ENCODE measurements at regions not wholly inside any gene's neighbourhood (a gene's known extent, or its start where the extent isn't known, plus 50 kb on each side); places are given as distances from the start of the nearest gene placed in this dataset.
"Not testable (repeated sequence)": the region's sequence is repeated elsewhere in the genome, so short reads cannot be mapped to it uniquely, and the experiment has no call there.

DNA sequence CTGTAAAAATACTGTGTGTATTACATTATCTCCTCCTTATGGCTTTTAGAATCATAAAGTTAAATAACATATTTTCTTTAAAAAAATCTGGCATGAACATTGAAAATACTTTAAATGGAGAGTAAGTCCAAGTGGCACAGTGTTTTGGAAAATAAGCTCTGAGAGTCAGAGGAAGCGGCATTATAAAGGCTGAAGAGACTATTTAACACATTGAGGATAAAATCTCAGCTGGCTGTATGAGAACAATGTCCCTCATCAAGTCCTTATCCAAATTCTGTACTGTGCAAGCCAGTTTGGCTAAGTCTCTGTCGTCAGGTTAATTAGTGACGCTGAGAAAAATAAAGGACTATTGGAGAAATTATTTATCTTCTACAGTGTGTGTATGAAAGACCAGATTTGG, 245.5 kb downstream of the MFSD1 start:
- DNase-seq = no peak

DNA sequence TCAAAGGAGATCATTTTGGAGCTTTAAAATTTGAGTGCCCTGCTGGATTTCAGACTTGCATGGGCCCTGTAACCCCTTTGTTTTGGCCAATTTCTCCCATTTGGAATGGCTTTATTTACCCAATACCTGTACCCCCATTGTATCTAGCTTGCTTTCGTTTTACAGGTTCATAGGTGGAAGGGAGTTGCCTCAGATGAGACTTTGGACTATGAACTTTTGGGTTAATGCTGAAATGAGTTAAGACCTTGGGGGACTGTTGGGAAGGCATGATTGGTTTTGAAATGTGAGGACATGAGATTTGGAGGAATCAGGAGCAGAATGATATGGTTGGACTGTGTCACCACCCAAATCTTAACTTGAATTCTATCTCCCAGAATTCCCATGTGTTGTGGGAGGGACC, 250.6 kb downstream of the MFSD1 start:
- not testable (repeated sequence) for DNase-seq

GRCh38 chr3:159057621-159058020, 255.8 kb downstream of the MFSD1 start:
- DNase-seq = no peak

GRCh38 chr3:159058859-159059258, 257.0 kb downstream of the MFSD1 start:
- no peak for DNase-seq

DNA sequence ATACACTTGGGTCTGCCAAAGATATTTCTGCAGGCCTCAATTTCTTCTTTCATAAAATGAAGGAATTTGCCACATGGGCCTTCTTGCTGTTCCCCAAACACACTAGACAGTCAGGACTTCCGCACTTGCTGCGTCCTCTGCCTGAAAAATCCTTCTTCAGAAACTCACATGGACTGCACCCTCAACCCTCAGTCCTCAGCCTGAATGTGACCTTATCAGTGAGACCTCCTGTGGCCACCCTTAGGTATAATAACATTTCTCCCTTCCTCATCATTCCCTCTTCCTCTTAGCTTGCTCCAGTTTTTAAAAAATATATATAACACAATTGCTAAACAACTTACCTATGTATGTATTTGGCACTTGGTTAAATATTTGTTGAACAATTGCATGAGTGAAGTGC, 257.5 kb downstream of the MFSD1 start:
- no peak for DNase-seq

GRCh38 chr3:159062734-159063410, 261.0 kb downstream of the MFSD1 start:
- no peak for DNase-seq

DNA sequence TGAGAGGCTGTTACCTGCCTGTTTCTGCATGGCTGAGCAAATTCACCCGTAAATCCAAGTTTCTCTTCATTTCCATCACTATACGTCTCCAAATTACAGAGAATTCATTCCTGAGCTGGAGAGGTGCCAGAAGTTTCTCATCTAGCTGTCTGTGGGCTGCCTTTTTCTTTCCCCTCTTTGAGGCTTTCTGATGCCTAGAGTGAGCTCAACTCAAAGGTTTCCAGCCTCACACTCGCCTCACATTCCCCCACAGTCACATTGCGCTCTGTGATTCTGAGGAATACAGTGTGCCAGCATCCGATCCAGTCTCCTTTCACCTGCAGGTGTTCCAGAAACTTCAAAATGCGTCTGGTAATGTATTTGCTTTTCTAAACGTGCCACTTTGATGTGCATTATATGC, 267.2 kb downstream of the MFSD1 start, which contains the start of gene IQCJ:
Gene IQCJ, plus strand, starts transcription at position 229 of the 400 bp plus-strand sequence.
- DNase-seq = no peak

GRCh38 chr3:159069866-159070425, 268.1 kb downstream of the MFSD1 start:
- DNase-seq = no peak

GRCh38 chr3:159074756-159075701, 273.2 kb downstream of the MFSD1 start:
- no peak for DNase-seq

- peak; percentile 87 for DNase-seq
These were observed 276.0 kb downstream of the MFSD1 start for GRCh38 chr3:159077860-159078259.

DNA sequence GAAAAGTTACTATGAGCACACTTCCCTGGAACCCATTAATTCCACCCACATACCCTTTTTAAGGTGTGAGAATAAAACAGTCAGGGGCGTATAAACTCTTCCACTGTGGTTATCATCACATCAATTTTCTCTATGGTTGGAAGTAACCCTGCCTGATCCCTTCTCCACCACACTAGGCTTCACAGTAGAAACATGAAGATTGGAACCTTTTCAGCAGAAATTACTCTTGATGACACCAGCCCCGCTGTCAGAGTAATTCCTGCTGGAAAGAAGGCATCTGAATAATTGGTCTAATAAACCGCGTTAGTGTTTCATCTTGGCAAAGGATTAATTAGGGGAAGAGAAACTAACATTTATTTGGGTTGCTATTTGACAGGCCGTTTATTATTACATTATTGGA, 278.4 kb downstream of the MFSD1 start:
- no peak for DNase-seq

DNA sequence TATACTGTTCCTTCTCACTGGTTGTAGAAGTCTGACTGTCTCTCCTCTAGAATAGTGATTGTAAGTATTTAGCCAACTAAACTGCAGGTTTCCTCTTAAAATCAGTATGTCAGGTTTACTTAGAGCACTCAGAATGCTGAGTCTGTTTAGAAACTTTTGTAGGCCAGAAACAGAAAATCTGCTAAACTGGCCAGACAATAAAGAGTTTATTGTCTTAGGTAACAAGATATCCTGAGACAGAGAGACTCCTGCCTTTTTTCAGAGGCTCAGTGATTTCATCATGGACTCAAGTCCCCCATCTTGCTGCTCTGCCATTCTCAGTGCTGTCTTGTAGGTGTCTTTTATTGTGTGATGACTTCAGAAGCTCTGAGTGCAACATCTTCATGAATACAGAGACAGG, 279.0 kb downstream of the MFSD1 start:
- DNase-seq = no peak

DNA sequence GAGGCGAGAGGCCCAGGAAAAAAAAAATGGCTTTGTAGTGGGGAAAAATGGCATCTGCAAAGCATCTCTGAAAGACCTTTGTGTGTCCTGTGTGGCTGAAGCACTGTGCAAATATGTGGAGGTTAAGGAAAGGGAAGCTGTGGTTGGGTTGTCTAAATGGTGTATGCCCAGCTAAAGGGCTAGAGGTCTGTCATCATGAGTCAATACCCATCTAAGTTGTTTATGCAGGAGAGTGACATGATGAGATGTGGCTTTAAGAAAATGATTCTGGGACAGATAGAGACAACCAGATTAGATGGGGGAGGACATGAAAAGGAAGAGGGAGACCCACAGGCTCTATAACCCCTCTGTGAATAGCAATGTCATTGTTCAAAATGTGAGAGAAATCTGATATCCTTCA, 280.7 kb downstream of the MFSD1 start:
- DNase-seq = peak; percentile 77

GRCh38 chr3:159091936-159092335, 290.1 kb downstream of the MFSD1 start:
- DNase-seq = no peak

GRCh38 chr3:159102001-159102400, 300.1 kb downstream of the MFSD1 start:
- DNase-seq = no peak

DNA sequence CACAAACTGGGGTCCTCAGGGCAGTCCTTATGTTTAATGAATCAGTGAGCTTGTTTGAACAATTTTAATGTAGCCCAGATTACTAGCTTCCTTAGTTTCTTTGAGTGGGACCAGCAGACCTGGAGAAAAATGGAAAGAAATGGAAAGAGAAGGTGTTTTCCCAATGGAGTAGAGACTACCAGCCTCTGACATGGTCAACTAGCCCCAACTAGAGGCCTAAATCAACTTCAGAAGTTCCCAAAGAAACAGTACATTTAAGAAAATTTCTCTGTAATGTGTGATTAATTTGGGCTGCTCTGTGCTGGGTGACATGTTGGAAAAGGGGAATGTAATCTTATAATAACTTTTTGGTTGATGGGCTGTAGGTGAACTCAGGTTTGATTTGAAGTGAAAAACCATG, 310.9 kb downstream of the MFSD1 start:
- DNase-seq = no peak

GRCh38 chr3:159113221-159113875, 311.5 kb downstream of the MFSD1 start:
- DNase-seq = no peak

- no peak for DNase-seq
These were observed 312.7 kb downstream of the MFSD1 start for GRCh38 chr3:159114582-159114981.

DNA sequence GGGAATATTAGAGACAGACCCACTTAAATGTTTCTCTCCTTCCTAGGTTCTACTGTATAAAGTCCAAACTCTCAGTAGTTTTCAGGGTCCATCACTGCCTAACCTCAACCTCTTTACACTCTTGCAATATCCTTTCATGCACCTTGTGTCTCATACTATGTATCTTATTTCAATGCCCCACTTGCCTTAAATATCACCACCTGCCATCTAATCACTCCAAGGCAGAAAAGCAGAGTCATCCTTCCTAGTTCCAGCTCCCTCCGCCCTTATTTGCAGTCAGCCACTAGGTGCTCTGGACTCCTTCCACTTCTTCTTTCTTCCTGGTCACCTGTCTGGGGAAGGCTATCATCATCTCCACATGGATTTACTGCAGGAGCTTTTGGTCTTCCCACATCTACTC, 322.0 kb downstream of the MFSD1 start:
- DNase-seq = no peak

DNA sequence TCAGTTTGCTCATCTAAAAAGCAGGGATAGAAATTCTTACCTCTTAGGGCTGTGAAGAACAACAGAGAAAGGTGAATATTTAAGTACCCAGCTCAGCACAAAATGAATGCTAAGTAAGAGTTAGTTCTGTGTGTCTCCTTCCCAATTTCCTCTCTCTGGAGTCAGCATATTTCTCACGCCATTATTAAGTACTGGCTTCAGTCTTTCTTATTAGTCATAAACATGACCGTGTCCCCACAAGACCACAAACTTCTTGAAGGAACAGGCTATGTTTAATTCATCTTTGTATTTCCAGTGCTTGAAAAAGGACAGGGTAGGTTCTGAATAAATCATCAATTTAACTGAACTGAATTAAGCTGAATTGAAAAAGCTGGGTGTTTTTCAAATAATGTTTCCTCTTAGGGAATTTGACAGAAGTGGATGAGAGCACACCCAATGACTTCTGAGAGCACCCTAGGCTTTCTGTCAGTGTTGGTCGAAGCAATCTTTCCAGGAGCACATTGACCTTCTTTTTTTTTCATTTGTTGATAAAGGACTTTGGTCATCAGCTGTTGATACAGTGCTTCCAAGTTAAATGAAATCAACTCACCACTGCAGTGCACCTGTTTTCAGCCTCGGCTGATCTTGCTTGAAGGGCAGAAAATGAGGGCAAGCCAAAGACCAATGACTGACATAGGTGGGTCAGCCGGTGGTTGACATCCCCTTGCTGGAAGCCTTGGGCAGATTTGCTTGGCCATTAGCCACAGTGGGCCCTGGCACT, 324.6 kb downstream of the MFSD1 start:
- DNase-seq = peak; percentile 39

DNA sequence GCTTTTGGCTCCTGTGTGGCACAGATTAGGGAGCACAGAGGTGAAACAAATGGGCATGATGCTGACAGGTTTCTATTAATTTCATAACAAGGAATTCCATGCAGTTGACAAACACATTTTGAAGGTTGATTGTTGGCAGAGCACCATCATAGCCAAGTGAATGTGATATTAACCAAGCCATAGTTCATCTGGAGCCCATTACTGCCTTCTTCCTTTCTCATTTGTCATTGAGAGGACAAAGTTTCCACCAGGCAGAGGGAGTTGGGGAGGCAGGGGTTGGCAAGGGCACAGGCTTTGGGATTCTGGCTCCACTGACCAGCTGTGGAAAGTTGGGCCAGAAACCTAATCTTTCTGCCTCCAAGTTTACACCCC, 325.2 kb downstream of the MFSD1 start:
- no peak for DNase-seq

GRCh38 chr3:159128628-159129027, 326.8 kb downstream of the MFSD1 start:
- peak; percentile 32 for DNase-seq
